Activated T-cell treated with anti-CD3 and anti-CD28 coated beads, Interleukin-2, amount 50 U/mL, for 72 hours (primary cell): ENCODE measurements at regions not wholly inside any gene's neighbourhood (a gene's known extent, or its start where the extent isn't known, plus 50 kb on each side); places are given as distances from the start of the nearest gene placed in this dataset.

Experiments
- ATAC-seq, 2 donors: fragments of 150-1000 bp; cut with Tn5 transposase; replicated peaks in 1 of 2; 2 replicates each; pipeline ENCODE4 v1.10.0; 2021; ENCODE audit warnings: moderate library complexity in 2 of 2, mild to moderate bottlenecking in 1 of 2
- DNase-seq, 2 donors: peaks; one replicate each; pipeline ENCODE4 v3.0.0; 2021 to 2022; ENCODE audit warnings: mixed read lengths in 1 of 2
- H3K27ac Mint-ChIP-seq: one replicate; pipeline ENCODE4 v1.8.0; 2022; ENCODE audit warnings: mild to moderate bottlenecking, moderate library complexity, mixed read lengths
- H3K27me3 Mint-ChIP-seq: one replicate; pipeline ENCODE4 v1.8.0; 2022; ENCODE audit warnings: low read depth, mixed read lengths
- H3K36me3 Mint-ChIP-seq, 2 donors: one replicate each; pipeline ENCODE4 v1.8.0; 2022; ENCODE audit warnings: mixed read lengths in 2 of 2, mild to moderate bottlenecking in 1 of 2; ENCODE audit not compliant: insufficient read depth in 2 of 2
- H3K4me1 Mint-ChIP-seq: one replicate; pipeline ENCODE4 v1.8.0; 2022; ENCODE audit warnings: low read depth, mixed read lengths
- H3K4me3 Mint-ChIP-seq, 2 donors: one replicate each; pipeline ENCODE4 v1.8.0; 2022; ENCODE audit warnings: mild to moderate bottlenecking in 2 of 2, mixed read lengths in 2 of 2, moderate library complexity in 2 of 2
- H3K9me3 Mint-ChIP-seq, 2 donors: one replicate each; pipeline ENCODE4 v1.8.0; 2022; ENCODE audit warnings: mixed read lengths in 2 of 2

- ATAC-seq (no peak), DNase-seq (no peak)
- Mint-ChIP-seq H3K9me3 (no peaks in the 10 kb centered on the region), H3K27ac (no peak overlapping the region), H3K4me1 (no peaks in the 10 kb centered on the region), H3K27me3 (peaks cover 35% of the 10 kb centered on the region), H3K4me3 (no peak overlapping the region), H3K36me3 (no peaks in the 10 kb centered on the region)
These were observed 107.3 kb upstream of the ABI3BP start for GRCh38 chr3:101100361-101101009.

GRCh38 chr3:101099791-101100190 lies 106.6 kb upstream of the ABI3BP start:
- H3K4me3 Mint-ChIP-seq: no peak overlapping the region
- ATAC-seq (no peak), DNase-seq (no peak)
- H3K27ac Mint-ChIP-seq: no peak overlapping the region
- no peaks in the 10 kb centered on the region for H3K36me3 Mint-ChIP-seq
- H3K9me3 Mint-ChIP-seq: no peaks in the 10 kb centered on the region
- H3K27me3 Mint-ChIP-seq: peaks cover 35% of the 10 kb centered on the region
- no peaks in the 10 kb centered on the region for H3K4me1 Mint-ChIP-seq

GRCh38 chr3:101096444-101096843 lies 103.2 kb upstream of the ABI3BP start:
- no peak for DNase-seq
- H3K27me3 Mint-ChIP-seq: peaks cover 30% of the 10 kb centered on the region
- H3K9me3 Mint-ChIP-seq: no peaks in the 10 kb centered on the region
- H3K36me3 Mint-ChIP-seq: no peaks in the 10 kb centered on the region
- no peak overlapping the region for H3K4me3 Mint-ChIP-seq
- H3K27ac Mint-ChIP-seq: no peak overlapping the region
- H3K4me1 Mint-ChIP-seq: no peaks in the 10 kb centered on the region
- no peak for ATAC-seq

- H3K4me1 Mint-ChIP-seq: no peaks in the 10 kb centered on the region
- no peak overlapping the region for H3K4me3 Mint-ChIP-seq
- H3K27me3 Mint-ChIP-seq: peaks cover 30% of the 10 kb centered on the region
- no peaks in the 10 kb centered on the region for H3K36me3 Mint-ChIP-seq
- H3K9me3 Mint-ChIP-seq: no peaks in the 10 kb centered on the region
- DNase-seq (no peak), ATAC-seq (no peak)
- H3K27ac Mint-ChIP-seq: no peak overlapping the region
These were observed 102.6 kb upstream of the ABI3BP start for GRCh38 chr3:101095693-101096430.

- Mint-ChIP-seq H3K36me3 (no peaks in the 10 kb centered on the region), H3K27ac (no peak overlapping the region), H3K9me3 (no peaks in the 10 kb centered on the region), H3K27me3 (peaks cover 5% of the 10 kb centered on the region), H3K4me1 (no peaks in the 10 kb centered on the region), H3K4me3 (no peak overlapping the region)
- ATAC-seq (no peak), DNase-seq (no peak)
These were observed 98.3 kb upstream of the ABI3BP start for GRCh38 chr3:101091489-101091888.

GRCh38 chr3:101085752-101086151 lies 92.5 kb upstream of the ABI3BP start:
- peaks cover 6% of the 10 kb centered on the region for H3K27me3 Mint-ChIP-seq

GRCh38 chr3:101084404-101084803 lies 91.2 kb upstream of the ABI3BP start:
- Mint-ChIP-seq H3K27me3 (peaks cover 13% of the 10 kb centered on the region), H3K4me1 (no peaks in the 10 kb centered on the region), H3K4me3 (no peak overlapping the region), H3K36me3 (no peaks in the 10 kb centered on the region), H3K27ac (no peak overlapping the region), H3K9me3 (no peaks in the 10 kb centered on the region)
- no peak for DNase-seq
- ATAC-seq: no peak

More at GRCh38 chr3:101085752-101086151, 92.5 kb upstream of the ABI3BP start:
- DNase-seq: no peak
- no peaks in the 10 kb centered on the region for H3K9me3 Mint-ChIP-seq
- H3K4me3 Mint-ChIP-seq: no peak overlapping the region
- ATAC-seq: no peak
- no peak overlapping the region for H3K27ac Mint-ChIP-seq
- no peaks in the 10 kb centered on the region for H3K4me1 Mint-ChIP-seq
- no peaks in the 10 kb centered on the region for H3K36me3 Mint-ChIP-seq

GRCh38 chr3:101081999-101082398 lies 88.8 kb upstream of the ABI3BP start:
- DNase-seq: no peak
- ATAC-seq: no peak
- Mint-ChIP-seq H3K27me3 (peaks cover 14% of the 10 kb centered on the region), H3K4me3 (no peak overlapping the region), H3K4me1 (no peaks in the 10 kb centered on the region), H3K36me3 (no peaks in the 10 kb centered on the region), H3K27ac (no peak overlapping the region), H3K9me3 (no peaks in the 10 kb centered on the region)

GRCh38 chr3:101081446-101081845 lies 88.2 kb upstream of the ABI3BP start:
- ATAC-seq: no peak
- no peak for DNase-seq
- Mint-ChIP-seq H3K36me3 (no peaks in the 10 kb centered on the region), H3K27ac (no peak overlapping the region), H3K9me3 (no peaks in the 10 kb centered on the region), H3K4me1 (no peaks in the 10 kb centered on the region), H3K27me3 (peaks cover 14% of the 10 kb centered on the region), H3K4me3 (no peak overlapping the region)

- no peak overlapping the region for H3K27ac Mint-ChIP-seq
- no peak for DNase-seq
- peaks cover 13% of the 10 kb centered on the region for H3K27me3 Mint-ChIP-seq
- H3K4me3 Mint-ChIP-seq: no peak overlapping the region
- no peaks in the 10 kb centered on the region for H3K4me1 Mint-ChIP-seq
- ATAC-seq: no peak
- no peaks in the 10 kb centered on the region for H3K9me3 Mint-ChIP-seq
- no peaks in the 10 kb centered on the region for H3K36me3 Mint-ChIP-seq
These were observed 84.3 kb upstream of the ABI3BP start for GRCh38 chr3:101077361-101078011.

- no peaks in the 10 kb centered on the region for H3K4me1 Mint-ChIP-seq
- no peak overlapping the region for H3K4me3 Mint-ChIP-seq
- DNase-seq: no peak
- no peaks in the 10 kb centered on the region for H3K36me3 Mint-ChIP-seq
- ATAC-seq: no peak
- H3K27ac Mint-ChIP-seq: no peak overlapping the region
- H3K27me3 Mint-ChIP-seq: peaks cover 20% of the 10 kb centered on the region
- H3K9me3 Mint-ChIP-seq: no peaks in the 10 kb centered on the region
These were observed 81.3 kb upstream of the ABI3BP start for GRCh38 chr3:101074518-101074917.

- H3K27ac Mint-ChIP-seq: no peak overlapping the region
These were observed 79.1 kb upstream of the ABI3BP start for GRCh38 chr3:101072300-101072699.

GRCh38 chr3:101070799-101071121 lies 77.5 kb upstream of the ABI3BP start:
- no peak overlapping the region for H3K27ac Mint-ChIP-seq
- H3K4me1 Mint-ChIP-seq: peaks cover 6% of the 10 kb centered on the region
- no peaks in the 10 kb centered on the region for H3K9me3 Mint-ChIP-seq
- peaks cover 32% of the 10 kb centered on the region for H3K27me3 Mint-ChIP-seq
- no peaks in the 10 kb centered on the region for H3K36me3 Mint-ChIP-seq
- no peak for ATAC-seq
- no peak for DNase-seq
- no peak overlapping the region for H3K4me3 Mint-ChIP-seq

More at GRCh38 chr3:101072300-101072699, 79.1 kb upstream of the ABI3BP start:
- ATAC-seq (no peak), DNase-seq (no peak)
- Mint-ChIP-seq H3K36me3 (no peaks in the 10 kb centered on the region), H3K27me3 (peaks cover 21% of the 10 kb centered on the region), H3K4me3 (no peak overlapping the region), H3K4me1 (no peaks in the 10 kb centered on the region), H3K9me3 (no peaks in the 10 kb centered on the region)
